Dermis microvascular lymphatic vessel endothelial cell (primary cell): ENCODE measurements at regions not wholly inside any gene's neighbourhood (a gene's known extent, or its start where the extent isn't known, plus 50 kb on each side); places are given as distances from the start of the nearest gene placed in this dataset.

Source experiments
- DNase-seq, 2 donors: peaks; one replicate each; pipeline versions ENCODE4 v3.0.0 to v3.0.0-alpha.2; 2010; ENCODE audit warnings: low read depth in 2 of 2

DNA sequence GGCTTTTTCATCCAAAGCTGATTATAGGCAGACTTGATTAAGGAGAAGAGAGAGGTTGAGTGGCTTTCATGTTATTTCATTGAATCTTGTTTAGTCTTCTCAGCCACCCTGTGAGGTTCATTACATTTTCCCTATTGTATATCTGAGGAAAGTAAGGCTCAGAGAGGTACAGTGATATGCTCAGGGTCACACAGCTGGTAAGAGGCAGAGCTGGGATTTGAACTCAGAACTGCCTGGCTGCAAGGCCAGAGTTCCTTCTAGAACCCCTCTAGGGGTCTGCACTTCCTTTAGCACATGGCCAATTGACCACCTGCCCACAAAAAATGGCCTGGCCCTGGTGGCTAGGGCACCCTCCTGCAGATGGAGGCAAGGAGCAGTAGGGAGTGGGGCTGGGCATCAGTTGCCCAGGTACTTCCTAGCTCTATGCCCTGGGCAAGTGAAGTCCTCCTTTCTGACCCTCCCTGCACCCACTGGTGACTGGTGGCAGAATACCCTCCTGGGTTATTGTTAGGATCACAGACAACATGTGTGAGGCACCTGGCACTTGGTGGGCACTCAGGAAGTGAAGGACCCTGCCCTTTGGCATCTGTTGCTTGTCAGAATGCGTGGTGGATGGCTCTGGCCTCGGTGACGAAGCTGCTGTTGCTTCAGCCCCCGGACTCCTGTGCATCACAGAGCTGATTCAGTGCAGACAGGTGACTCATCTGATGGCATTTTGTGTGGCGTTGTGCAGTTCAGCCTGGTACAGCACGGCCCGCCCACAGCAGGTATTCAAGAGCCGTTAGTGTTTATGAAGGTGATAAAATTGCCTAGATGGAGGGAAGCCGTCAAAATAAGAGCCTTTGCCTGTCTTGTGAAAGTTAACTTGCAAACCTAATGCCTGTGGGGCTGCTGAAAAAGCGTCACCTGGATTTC lies 115.8 kb downstream of the SLC25A47 start:
- DNase-seq: peak in 1 of 2 donors; percentile 42

GRCh38 chr14:100439781-100440180 lies 116.6 kb downstream of the SLC25A47 start:
- DNase-seq: no peak

DNA sequence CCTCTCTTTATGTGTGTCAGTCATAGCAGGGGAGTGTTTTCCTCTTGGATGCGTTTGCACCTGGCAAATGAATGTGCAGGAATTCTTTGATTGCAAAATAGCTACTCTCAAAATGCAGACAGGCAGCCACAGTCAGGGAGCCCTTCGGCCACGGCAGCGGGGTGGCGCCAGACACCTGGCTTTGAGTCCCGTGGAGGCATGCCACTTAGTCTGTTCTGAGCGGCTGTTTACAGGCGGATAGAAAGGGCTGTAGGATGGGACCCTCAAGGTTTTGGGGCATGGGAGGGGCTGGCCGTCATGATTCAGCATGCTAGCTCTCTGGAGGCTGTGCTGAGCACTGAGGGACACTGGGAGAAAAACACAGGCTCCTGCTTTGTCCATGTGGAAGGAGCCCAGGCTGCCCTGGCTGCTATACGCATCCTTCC lies 117.1 kb downstream of the SLC25A47 start:
- peak; percentile 57 to 60 for DNase-seq

DNA sequence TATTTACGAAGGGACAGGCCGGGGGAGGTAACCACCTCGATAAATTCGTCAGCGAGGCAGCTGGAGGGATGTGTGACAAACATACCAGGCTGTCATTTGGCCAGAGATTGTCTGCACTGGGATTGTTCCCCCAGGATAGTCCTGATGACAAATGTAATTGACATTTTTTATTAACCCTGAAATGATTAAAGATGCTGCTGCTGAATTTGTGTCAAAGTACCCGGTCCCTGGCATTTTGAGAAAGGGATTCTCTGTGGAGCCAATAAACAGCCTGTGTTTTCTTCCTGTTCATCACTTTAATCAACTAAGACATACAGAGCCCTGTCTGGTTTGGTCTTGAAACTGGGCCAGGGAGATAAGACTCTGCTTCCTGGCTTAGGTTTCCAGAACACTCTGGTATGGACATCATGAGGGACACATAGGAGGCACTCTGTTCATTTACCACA lies 117.6 kb downstream of the SLC25A47 start:
- DNase-seq: no peak

DNA sequence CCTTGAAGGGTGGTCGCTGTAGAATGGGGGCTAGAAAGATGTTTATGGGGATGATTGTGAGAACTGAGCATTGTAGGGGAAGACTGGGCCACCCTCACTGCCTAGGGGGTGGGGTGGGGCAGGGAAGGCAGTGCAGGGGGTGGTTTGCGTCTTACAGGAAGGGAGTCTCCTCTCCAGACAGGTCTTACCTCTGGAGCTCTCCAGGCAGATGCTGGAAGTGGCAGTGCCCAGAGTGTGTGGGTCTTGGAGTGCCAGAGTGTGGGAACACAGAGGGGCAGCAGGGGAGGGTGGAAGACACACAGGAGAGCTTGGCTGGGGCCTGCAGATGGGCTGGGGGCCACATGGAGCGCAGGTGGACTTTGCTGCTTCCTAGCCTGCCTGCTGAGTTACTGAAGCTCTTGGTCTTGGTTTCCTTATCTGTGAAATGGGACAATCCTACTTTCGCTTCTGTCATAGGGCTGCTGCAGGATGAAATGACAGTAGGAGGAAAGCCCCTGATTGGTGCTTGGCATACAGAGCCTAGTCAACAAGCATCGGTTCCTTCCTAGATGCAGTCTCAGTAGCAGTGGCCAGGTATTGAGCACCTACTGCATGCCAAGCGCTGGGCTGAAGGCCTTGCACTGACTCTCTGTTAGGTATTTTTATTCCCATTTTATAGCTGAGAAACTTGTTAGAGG lies 118.3 kb downstream of the SLC25A47 start:
- DNase-seq: no peak

GRCh38 chr14:100442036-100442435 lies 118.9 kb downstream of the SLC25A47 start:
- no peak for DNase-seq

DNA sequence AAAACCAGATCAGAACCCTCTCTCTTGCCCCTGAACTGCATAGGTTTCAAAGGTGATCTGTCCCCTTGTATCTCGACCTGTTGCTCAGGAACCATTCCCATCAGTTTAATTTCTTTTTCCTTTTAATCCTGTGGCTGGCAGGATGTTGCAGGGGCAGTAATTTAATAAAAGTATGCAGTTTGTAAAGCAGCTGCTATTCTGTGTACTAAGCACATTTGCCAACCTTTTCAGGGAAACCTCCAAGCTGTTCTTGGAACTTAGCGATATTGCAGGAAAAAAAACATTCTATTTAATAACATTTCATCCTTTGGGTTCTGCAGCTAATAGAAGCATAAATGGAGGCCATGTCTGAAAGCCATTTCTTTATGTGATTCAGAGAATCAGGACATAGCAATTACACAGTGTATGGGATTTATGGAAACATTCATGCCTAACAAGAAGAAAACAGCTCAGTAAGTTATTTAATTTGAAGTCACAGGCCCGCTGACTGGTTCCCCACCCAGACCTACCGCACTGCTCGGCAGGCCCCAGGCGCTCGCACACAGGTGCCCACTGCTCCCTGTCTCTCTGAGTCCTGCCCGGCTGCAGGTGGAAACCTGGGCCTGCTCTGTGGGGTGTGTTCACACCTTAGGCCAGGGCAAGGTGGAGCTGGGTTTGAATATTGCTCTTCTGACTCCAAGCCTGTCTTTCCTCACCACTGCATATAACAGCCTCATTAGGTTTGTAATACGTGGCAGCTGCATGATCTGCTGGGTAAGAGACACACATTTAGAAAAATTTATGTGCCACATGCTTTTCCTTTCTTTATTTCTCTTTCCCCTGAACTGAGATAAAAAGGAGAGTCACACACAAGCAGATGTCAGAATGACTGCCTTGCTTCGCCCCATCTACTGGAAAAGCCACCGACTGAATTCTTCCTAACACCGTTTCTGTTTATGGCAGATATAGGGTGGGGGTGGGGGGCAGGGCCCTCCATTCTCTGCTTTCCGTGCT lies 119.7 kb downstream of the SLC25A47 start:
- DNase-seq: no peak

- no peak for DNase-seq
These were observed 120.5 kb downstream of the SLC25A47 start for GRCh38 chr14:100443603-100444002.

DNA sequence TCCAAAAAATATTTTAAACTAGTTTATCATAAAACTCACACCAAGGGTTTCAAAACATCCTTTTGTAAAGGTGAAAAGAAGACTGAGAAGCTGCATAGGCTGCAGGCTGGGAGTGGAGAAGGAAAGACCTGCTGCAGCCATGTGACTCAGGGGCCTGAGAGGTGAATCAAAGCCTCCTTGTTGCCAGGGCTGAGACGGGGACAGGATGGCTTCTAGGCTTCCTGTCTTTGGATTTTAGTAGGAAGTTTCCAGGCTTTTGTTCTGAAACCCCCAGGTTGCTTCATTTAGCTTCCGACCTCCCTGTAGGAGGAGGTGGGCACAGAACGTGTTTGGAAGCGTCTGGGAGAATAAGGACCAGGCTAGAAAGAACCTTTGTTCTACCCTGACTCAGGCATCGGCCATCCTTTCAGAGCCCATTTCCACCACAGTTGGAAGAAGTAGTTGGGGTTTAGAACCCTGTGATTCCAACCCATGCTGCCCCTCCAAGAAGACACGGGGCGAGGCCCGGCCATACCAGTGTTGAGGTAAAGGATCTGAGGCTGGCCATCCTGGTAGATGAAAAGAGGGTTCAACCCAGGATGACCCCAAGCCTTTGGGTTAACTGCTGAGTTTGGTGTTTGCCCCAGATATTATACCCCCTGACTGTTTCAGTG lies 122.4 kb downstream of the SLC25A47 start:
- DNase-seq: no peak

DNA sequence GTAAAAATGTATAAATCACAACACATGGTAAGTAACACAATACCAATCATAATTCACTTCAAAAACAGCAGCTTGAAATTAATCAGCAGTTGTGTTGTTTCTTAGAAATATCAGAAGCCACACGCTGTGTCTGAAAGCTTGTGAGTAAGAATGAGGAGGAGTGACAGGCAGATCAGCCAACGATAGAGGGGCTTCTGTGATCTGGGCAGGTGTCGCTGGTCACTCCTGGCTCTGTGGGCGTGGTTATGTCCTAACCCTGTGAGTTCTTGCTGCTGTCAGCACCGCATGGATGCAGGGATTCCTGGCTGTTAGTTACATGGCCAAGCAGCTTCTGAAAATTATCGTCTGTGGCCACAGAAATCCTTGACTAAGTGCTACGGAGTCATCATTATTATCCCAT lies 123.4 kb downstream of the SLC25A47 start:
- DNase-seq: no peak

- no peak for DNase-seq
These were observed 125.2 kb downstream of the SLC25A47 start for GRCh38 chr14:100448376-100448775.

- DNase-seq: no peak
These were observed 126.3 kb downstream of the SLC25A47 start for GRCh38 chr14:100449225-100449987.

DNA sequence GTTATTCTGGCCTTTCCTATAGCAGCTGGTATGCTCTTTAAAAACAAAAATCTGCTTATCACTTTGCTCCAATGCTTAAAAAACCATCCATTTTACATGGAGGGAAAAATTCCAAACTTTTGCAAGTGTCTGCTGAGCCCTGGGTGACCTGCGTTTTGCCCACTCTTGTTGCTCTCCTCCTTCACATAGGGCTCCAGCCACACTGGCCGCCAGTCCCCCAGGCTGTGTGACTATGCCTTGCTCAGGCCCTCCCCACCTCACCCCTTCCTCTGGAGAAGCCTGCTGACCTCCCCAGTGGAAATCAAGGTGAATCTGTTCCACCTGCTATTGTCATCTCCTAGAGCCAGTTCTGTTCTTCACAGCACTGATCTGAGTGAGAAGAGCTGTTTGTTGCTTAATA lies 126.9 kb downstream of the SLC25A47 start:
- DNase-seq: no peak

- DNase-seq: no peak
These were observed 127.6 kb downstream of the SLC25A47 start for GRCh38 chr14:100450736-100451135.

- no peak for DNase-seq
These were observed 128.1 kb downstream of the SLC25A47 start for GRCh38 chr14:100451264-100451663.

GRCh38 chr14:100453930-100454329 lies 130.8 kb downstream of the SLC25A47 start:
- DNase-seq: no peak

DNA sequence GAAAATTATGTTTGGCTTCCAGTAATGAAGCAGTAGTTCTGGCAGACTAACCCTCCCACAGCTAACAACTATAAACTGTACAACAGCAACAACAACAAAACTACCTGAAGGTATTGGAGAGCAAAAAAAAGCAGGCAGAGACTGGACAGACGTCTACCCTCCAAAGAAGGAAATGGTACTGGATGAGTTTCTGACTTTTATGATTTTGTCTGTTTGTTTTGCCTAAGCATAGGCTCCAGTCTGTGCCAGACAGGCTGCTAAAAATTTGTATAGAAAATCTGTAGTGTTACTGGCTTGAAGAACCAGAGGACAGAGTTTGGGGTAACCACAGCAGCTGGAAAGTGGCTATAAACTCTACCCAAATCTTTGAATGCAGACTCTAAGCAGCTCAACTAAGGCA lies 131.3 kb downstream of the SLC25A47 start:
- DNase-seq: no peak

GRCh38 chr14:100463937-100464336 lies 123.3 kb downstream of the BEGAIN start:
- no peak for DNase-seq

- no peak for DNase-seq
These were observed 120.9 kb downstream of the BEGAIN start for GRCh38 chr14:100466111-100466856.
